SU-DHL-6 (cell line): ENCODE measurements at regions not wholly inside any gene's neighbourhood (a gene's known extent, or its start where the extent isn't known, plus 50 kb on each side); places are given as distances from the start of the nearest gene placed in this dataset.

Experiments used
- EZH2phosphoT487 ChIP-seq: fragments of 200-600 bp; sonication (generic), shearing (Covaris generic); conservative IDR thresholded peaks from 2 replicates; pipeline ENCODE4 v1.6.1; 2018; ENCODE audit warnings: mild to moderate bottlenecking, antibody characterized with exemption, low read length, moderate library complexity, mixed read lengths
- TF ChIP-seq, protein P1 (sequence below): fragments of 200-600 bp; sonication (generic); IDR thresholded peaks from one replicate; pipeline ENCODE4 v1.5.1; 2017; ENCODE audit warnings: antibody characterized with exemption, mild to moderate bottlenecking, low read length, moderate library complexity; ENCODE audit not compliant: insufficient read depth, poor library complexity, severe bottlenecking

DNA sequence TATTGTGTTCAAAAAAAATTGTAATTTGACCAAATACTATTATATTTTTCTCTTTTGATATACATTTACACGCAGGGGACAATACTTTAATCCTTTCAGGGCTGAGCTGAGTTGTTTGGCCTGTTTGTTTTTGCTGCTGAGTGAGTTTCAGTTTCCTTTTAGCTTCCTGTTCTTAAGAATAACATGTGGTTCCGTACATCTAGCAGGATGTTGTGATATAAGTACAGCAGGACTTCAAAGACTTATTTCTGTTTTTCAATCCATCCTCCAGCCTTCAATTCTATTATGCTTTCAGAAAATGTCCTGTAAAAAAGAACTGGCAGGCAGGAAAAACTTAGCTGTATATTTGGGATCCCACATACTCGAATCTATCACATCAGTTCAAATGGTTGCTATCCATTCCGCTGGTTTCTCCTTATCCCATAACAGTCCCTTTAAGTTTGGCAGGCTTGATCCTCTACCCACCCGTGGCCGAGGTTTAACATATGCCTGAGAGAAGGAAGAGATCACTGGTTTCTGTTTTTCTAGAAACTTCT is 1037.3 kb upstream of the ACO1 start:
- TF ChIP-seq, protein P1, sequence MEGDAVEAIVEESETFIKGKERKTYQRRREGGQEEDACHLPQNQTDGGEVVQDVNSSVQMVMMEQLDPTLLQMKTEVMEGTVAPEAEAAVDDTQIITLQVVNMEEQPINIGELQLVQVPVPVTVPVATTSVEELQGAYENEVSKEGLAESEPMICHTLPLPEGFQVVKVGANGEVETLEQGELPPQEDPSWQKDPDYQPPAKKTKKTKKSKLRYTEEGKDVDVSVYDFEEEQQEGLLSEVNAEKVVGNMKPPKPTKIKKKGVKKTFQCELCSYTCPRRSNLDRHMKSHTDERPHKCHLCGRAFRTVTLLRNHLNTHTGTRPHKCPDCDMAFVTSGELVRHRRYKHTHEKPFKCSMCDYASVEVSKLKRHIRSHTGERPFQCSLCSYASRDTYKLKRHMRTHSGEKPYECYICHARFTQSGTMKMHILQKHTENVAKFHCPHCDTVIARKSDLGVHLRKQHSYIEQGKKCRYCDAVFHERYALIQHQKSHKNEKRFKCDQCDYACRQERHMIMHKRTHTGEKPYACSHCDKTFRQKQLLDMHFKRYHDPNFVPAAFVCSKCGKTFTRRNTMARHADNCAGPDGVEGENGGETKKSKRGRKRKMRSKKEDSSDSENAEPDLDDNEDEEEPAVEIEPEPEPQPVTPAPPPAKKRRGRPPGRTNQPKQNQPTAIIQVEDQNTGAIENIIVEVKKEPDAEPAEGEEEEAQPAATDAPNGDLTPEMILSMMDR: no peak
- TF ChIP-seq EZH2phosphoT487: no peak
